ENCODE measurements at regions not wholly inside any gene's neighbourhood (a gene's known extent, or its start where the extent isn't known, plus 50 kb on each side); places are given as distances from the start of the nearest gene placed in this dataset.
"Not testable (repeated sequence)": the region's sequence is repeated elsewhere in the genome, so short reads cannot be mapped to it uniquely, and the experiment has no call there.

DNA sequence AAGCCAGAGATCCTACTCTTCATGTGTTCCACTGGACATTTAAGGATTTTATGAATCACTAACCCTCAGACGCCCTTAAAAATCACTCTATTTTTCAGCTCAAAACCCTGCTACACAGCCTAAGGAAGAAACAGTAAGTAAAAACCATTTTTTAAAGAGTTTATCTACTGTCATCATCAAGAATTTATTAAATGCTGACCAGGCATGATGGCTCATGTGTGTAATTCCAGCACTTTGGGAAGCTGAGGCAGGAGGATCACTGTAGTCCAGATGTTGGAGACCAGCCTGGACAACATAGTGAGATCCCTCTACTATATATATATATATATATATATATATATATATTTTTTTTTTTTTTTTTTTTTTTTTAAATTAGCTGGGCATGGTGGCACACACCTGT lies 124.2 kb upstream of the ID4 start:
- H3K27me3 ChIP-seq (ENCODE audit: insufficient read depth, low read length): no peaks in the 10 kb centered on the region
- H3K4me3 ChIP-seq (ENCODE audit: low read depth, low read length): no peak overlapping the region
- no peaks in the 10 kb centered on the region for H3K4me1 ChIP-seq (ENCODE audit: control insufficient read depth, insufficient read depth, low read length, unreplicated experiment)
- H2AFZ ChIP-seq (ENCODE audit: low read length, unreplicated experiment): no peak overlapping the region
- H3K36me3 ChIP-seq (ENCODE audit: insufficient read depth, low read length): no peaks in the 10 kb centered on the region
- no peaks in the 10 kb centered on the region for H3K79me2 ChIP-seq (ENCODE audit: control insufficient read depth, insufficient read depth, low read length, unreplicated experiment)
- H3K27ac ChIP-seq (ENCODE audit: low read depth, low read length): no peak overlapping the region

DNA sequence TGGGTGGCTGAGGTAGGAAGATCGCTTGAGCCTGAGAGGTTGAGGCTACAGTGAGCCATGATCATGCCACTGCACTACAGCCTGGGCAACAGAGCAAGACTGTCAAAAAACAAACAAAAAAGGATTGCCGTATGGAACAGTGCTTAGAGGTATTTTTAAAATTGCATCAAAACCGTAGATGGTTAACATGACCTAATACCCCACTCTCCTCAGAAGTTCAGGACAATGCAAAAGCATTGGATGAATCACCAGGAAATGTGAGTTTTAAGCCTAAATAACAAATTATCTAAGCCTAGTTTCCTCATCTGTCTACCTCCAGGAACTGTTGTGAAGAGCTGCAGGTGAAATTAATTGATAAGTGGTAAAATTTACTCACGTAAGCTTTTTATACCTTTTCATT lies 123.8 kb upstream of the ID4 start:
- H2AFZ ChIP-seq (ENCODE audit: low read length, unreplicated experiment): no peak overlapping the region
- no peaks in the 10 kb centered on the region for H3K4me1 ChIP-seq (ENCODE audit: control insufficient read depth, insufficient read depth, low read length, unreplicated experiment)
- no peaks in the 10 kb centered on the region for H3K79me2 ChIP-seq (ENCODE audit: control insufficient read depth, insufficient read depth, low read length, unreplicated experiment)
- H3K27me3 ChIP-seq (ENCODE audit: insufficient read depth, low read length): no peaks in the 10 kb centered on the region
- no peaks in the 10 kb centered on the region for H3K36me3 ChIP-seq (ENCODE audit: insufficient read depth, low read length)
- H3K4me3 ChIP-seq (ENCODE audit: low read depth, low read length): no peak overlapping the region
- no peak overlapping the region for H3K27ac ChIP-seq (ENCODE audit: low read depth, low read length)

DNA sequence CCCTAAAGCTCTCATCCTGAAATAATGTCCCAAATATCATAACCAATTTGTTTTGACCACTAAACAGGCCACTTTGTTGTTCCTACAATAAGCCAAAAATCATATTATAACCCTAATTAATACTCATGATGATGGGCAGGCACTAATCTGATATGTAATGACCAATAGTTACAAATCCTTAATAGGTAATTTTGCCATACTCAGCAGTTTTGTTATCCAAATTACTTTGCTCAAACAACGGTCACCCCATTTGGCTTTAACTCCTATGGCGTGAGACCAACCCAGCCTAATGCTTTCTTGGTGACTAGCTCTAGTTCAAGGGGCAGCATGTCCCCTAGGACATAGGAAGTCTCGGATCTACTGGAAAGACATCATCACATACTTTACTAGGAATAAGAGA lies 123.2 kb upstream of the ID4 start:
- Histone ChIP-seq H3K4me3 (ENCODE audit: low read depth, low read length) (no peak overlapping the region), H2AFZ (ENCODE audit: low read length, unreplicated experiment) (no peak overlapping the region), H3K36me3 (ENCODE audit: insufficient read depth, low read length) (no peaks in the 10 kb centered on the region), H3K4me1 (ENCODE audit: control insufficient read depth, insufficient read depth, low read length, unreplicated experiment) (no peaks in the 10 kb centered on the region), H3K27me3 (ENCODE audit: insufficient read depth, low read length) (no peaks in the 10 kb centered on the region), H3K27ac (ENCODE audit: low read depth, low read length) (no peak overlapping the region), H3K79me2 (ENCODE audit: control insufficient read depth, insufficient read depth, low read length, unreplicated experiment) (no peaks in the 10 kb centered on the region)

DNA sequence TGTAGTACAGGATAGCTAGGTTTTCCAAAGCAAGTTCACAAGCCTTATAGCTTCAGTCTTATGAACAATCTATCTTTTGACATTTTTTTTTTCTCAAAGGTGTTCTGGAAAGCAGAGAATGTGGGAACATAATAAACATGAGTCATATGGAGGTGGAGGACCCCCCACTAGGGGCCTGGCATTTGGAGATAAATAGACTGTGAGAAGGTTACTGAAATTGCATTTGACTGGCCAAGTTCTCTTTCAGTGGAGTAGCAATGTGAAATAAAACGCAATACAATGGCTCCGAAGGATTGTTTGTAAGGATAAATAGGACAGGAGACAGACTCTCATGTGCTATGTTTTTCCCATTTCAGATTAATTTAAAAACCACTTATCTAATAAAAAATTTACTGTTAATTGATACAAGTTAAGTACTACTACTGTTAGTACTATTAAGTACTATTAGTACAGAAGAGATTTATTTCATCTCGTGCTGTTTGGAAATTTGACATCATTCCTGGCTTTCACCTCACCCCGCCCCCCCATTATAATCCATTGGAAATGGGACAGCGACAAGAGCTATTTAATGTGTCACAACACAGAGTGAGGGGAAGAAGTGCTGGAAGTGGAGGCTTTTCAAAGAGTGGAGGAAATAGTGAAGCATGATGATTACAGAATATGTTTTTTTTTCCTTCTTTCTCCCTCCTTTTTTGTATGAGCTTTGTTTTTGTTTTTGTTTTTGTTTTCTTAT lies 122.6 kb upstream of the ID4 start:
- H3K4me3 ChIP-seq (ENCODE audit: low read depth, low read length): no peak overlapping the region
- H3K36me3 ChIP-seq (ENCODE audit: insufficient read depth, low read length): no peaks in the 10 kb centered on the region
- H3K79me2 ChIP-seq (ENCODE audit: control insufficient read depth, insufficient read depth, low read length, unreplicated experiment): no peaks in the 10 kb centered on the region
- H3K27ac ChIP-seq (ENCODE audit: low read depth, low read length): no peak overlapping the region
- H3K4me1 ChIP-seq (ENCODE audit: control insufficient read depth, insufficient read depth, low read length, unreplicated experiment): no peaks in the 10 kb centered on the region
- H2AFZ ChIP-seq (ENCODE audit: low read length, unreplicated experiment): no peak overlapping the region
- H3K27me3 ChIP-seq (ENCODE audit: insufficient read depth, low read length): no peaks in the 10 kb centered on the region

DNA sequence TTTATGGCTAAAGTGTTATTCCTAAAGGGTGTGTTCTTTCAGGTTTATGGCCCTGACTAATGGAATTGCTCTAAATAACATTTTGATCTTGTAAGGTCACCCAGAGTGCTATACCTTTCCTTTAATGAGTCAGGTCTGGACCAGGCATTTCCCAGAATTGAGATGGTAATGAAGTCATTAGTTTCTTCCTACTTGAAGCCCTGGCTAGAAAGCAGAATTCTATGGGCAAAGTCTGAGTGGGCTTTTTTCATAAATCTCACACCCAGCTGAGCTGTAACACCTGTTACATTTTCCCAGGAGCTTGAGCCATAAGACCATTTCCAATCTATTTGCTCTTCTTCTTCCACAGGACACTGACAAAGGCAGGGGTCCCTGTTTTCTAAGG lies 122.0 kb upstream of the ID4 start:
- H2AFZ ChIP-seq (ENCODE audit: low read length, unreplicated experiment): no peak overlapping the region
- H3K27ac ChIP-seq (ENCODE audit: low read depth, low read length): no peak overlapping the region
- no peak overlapping the region for H3K4me3 ChIP-seq (ENCODE audit: low read depth, low read length)
- H3K79me2 ChIP-seq (ENCODE audit: control insufficient read depth, insufficient read depth, low read length, unreplicated experiment): no peaks in the 10 kb centered on the region
- H3K4me1 ChIP-seq (ENCODE audit: control insufficient read depth, insufficient read depth, low read length, unreplicated experiment): no peaks in the 10 kb centered on the region
- H3K36me3 ChIP-seq (ENCODE audit: insufficient read depth, low read length): no peaks in the 10 kb centered on the region
- H3K27me3 ChIP-seq (ENCODE audit: insufficient read depth, low read length): no peaks in the 10 kb centered on the region

DNA sequence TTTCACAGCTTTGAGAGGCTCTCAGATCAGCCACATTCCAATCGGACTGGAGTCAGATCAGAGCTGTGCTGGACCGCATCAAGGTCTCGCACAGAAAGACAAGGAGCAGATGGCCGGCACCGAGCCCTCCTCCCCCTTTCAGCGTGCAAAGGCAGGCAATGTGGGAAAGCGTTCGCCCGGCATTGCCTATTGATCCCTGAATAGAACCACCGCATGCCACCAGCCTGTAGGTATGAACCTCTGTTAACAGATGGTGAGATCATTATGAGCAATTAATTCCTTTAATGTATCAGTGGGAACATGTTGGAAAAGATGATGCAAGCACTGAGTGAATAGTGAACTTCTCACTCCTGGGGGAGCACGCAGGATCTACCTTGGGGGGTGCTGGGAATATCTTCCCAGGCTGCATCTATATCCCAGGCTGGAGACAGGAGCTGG lies 117.5 kb upstream of the ID4 start:
- H3K36me3 ChIP-seq (ENCODE audit: insufficient read depth, low read length): no peaks in the 10 kb centered on the region
- H3K4me3 ChIP-seq (ENCODE audit: low read depth, low read length): no peak overlapping the region
- H3K27me3 ChIP-seq (ENCODE audit: insufficient read depth, low read length): no peaks in the 10 kb centered on the region
- H3K4me1 ChIP-seq (ENCODE audit: control insufficient read depth, insufficient read depth, low read length, unreplicated experiment): peaks cover 4% of the 10 kb centered on the region
- no peak overlapping the region for H3K27ac ChIP-seq (ENCODE audit: low read depth, low read length)
- no peak overlapping the region for H2AFZ ChIP-seq (ENCODE audit: low read length, unreplicated experiment)
- H3K79me2 ChIP-seq (ENCODE audit: control insufficient read depth, insufficient read depth, low read length, unreplicated experiment): no peaks in the 10 kb centered on the region

DNA sequence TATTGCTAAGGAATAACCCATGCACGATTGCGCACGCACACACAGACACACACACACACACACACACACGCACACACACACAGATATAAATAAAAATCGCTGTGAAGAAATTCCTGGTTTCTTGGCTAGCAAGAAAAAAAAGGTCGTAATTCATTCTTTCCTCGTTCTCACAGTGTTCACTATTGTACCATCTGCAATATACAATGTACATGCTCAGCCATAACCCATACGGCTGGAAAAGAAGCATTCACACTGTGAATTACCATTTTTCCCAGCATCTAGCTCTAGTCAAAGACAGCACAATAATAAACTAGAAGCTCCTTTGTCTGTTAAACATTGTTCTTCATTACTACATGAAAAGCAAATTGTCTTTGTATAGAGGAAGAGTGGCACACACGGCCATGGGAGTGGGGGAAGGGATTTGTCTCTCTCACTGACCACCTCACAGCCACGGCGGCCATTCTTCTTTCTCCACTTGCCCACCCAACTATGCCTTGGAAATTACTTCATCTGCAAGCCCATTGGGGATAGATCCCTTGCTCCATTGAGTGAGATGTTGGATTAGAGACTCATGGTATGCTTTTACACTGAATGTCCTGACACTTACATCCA lies 115.3 kb upstream of the ID4 start:
- Histone ChIP-seq H3K79me2 (ENCODE audit: control insufficient read depth, insufficient read depth, low read length, unreplicated experiment) (no peaks in the 10 kb centered on the region), H2AFZ (ENCODE audit: low read length, unreplicated experiment) (no peak overlapping the region), H3K27ac (ENCODE audit: low read depth, low read length) (no peak overlapping the region), H3K4me3 (ENCODE audit: low read depth, low read length) (no peak overlapping the region), H3K36me3 (ENCODE audit: insufficient read depth, low read length) (no peaks in the 10 kb centered on the region), H3K4me1 (ENCODE audit: control insufficient read depth, insufficient read depth, low read length, unreplicated experiment) (peaks cover 4% of the 10 kb centered on the region), H3K27me3 (ENCODE audit: insufficient read depth, low read length) (no peaks in the 10 kb centered on the region)

DNA sequence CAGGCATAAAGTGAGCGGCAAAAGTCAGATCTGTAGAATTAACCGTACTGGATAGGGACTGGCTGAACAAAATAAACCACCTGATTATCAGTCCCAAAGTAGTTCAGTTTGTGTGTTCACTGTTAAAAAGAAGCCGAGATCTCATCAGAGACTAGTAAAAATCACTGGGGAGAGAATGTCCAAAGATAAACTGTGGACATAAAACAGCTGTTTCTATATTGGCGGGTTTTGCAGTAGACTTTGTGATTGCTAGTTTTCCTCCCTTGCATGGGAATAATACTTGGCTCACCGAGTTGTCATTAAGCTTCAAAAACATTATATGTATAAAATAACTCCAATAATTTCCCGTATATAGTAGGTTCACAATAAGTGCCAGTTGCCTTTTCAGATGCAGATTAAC lies 114.2 kb upstream of the ID4 start:
- Histone ChIP-seq H3K4me3 (ENCODE audit: low read depth, low read length) (no peak overlapping the region), H2AFZ (ENCODE audit: low read length, unreplicated experiment) (no peak overlapping the region), H3K36me3 (ENCODE audit: insufficient read depth, low read length) (no peaks in the 10 kb centered on the region), H3K4me1 (ENCODE audit: control insufficient read depth, insufficient read depth, low read length, unreplicated experiment) (peaks cover 4% of the 10 kb centered on the region), H3K79me2 (ENCODE audit: control insufficient read depth, insufficient read depth, low read length, unreplicated experiment) (no peaks in the 10 kb centered on the region), H3K27ac (ENCODE audit: low read depth, low read length) (no peak overlapping the region), H3K27me3 (ENCODE audit: insufficient read depth, low read length) (no peaks in the 10 kb centered on the region)

DNA sequence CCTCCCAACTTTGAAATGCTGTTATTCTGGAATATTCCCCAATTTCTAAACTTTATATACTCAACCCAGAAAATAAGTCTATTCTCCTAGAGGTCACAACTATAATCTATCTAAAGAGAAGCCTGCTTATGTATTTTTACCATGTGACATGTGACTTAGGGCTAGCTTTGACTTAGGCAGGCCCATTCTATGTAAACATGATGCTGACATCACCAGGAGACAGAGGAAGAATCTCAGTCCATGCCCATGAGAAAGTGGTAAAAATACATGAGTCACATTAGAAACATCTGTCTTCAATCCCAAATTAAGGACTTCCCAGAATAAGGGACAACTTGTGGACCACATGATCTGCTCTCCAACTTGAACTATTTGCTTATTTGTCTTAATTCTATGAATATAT lies 113.6 kb upstream of the ID4 start:
- H3K27ac ChIP-seq (ENCODE audit: low read depth, low read length): no peak overlapping the region
- H3K79me2 ChIP-seq (ENCODE audit: control insufficient read depth, insufficient read depth, low read length, unreplicated experiment): no peaks in the 10 kb centered on the region
- H3K27me3 ChIP-seq (ENCODE audit: insufficient read depth, low read length): no peaks in the 10 kb centered on the region
- H3K4me1 ChIP-seq (ENCODE audit: control insufficient read depth, insufficient read depth, low read length, unreplicated experiment): peaks cover 4% of the 10 kb centered on the region
- no peak overlapping the region for H3K4me3 ChIP-seq (ENCODE audit: low read depth, low read length)
- no peaks in the 10 kb centered on the region for H3K36me3 ChIP-seq (ENCODE audit: insufficient read depth, low read length)
- H2AFZ ChIP-seq (ENCODE audit: low read length, unreplicated experiment): peak overlapping the region; percentile 15

DNA sequence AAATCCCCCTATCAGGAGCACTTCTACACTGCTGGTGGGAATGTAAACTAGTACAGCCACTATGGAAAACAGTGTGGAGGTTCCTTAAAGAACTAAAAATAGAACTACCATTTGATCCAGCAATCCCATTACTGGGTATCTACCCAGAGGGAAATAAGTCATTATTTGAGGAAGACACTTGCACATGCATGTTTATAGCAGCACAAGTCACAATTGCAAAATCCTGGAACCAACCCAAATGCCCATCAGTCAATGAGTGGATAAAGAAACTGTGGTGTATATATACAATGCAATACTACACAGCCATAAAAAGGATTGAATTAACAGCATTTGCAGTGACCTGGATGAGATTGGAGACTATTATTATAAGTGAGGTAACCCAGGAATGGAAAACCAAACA lies 111.7 kb upstream of the ID4 start:
- not testable (repeated sequence) for H3K36me3 ChIP-seq (ENCODE audit: insufficient read depth, low read length); H3K27me3 ChIP-seq (ENCODE audit: insufficient read depth, low read length)

DNA sequence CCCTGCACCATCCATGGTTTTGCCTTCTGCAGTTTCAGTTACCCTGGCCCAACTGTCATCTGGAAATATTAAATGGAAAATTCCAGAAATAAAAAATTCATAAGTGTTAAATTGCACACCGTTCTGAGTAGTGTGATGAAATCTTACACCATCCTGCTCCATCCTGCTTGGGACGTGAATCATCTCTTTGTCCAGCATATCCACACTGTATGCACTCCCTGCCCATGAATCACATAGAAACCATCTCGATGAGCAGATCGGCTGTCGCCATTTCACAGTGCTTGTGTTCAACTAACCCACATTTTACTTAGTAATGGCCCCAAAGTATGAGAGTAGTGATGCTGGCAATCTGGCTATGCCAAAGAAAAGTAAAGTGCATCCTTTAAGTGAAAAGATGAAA lies 105.9 kb upstream of the ID4 start:
- Histone ChIP-seq H3K27me3 (ENCODE audit: insufficient read depth, low read length) (no peaks in the 10 kb centered on the region), H3K36me3 (ENCODE audit: insufficient read depth, low read length) (no peaks in the 10 kb centered on the region), H3K27ac (ENCODE audit: low read depth, low read length) (no peak overlapping the region), H2AFZ (ENCODE audit: low read length, unreplicated experiment) (no peak overlapping the region), H3K4me3 (ENCODE audit: low read depth, low read length) (no peak overlapping the region), H3K4me1 (ENCODE audit: control insufficient read depth, insufficient read depth, low read length, unreplicated experiment) (no peaks in the 10 kb centered on the region), H3K79me2 (ENCODE audit: control insufficient read depth, insufficient read depth, low read length, unreplicated experiment) (no peaks in the 10 kb centered on the region)

More for the DNA sequence above, 111.7 kb upstream of the ID4 start:
- H2AFZ ChIP-seq (ENCODE audit: low read length, unreplicated experiment); H3K27ac ChIP-seq (ENCODE audit: low read depth, low read length); H3K4me1 ChIP-seq (ENCODE audit: control insufficient read depth, insufficient read depth, low read length, unreplicated experiment); H3K79me2 ChIP-seq (ENCODE audit: control insufficient read depth, insufficient read depth, low read length, unreplicated experiment); H3K4me3 ChIP-seq (ENCODE audit: low read depth, low read length): not testable (repeated sequence)
